ENCODE measurements at regions not wholly inside any gene's neighbourhood (a gene's known extent, or its start where the extent isn't known, plus 50 kb on each side); places are given as distances from the start of the nearest gene placed in this dataset.

DNA sequence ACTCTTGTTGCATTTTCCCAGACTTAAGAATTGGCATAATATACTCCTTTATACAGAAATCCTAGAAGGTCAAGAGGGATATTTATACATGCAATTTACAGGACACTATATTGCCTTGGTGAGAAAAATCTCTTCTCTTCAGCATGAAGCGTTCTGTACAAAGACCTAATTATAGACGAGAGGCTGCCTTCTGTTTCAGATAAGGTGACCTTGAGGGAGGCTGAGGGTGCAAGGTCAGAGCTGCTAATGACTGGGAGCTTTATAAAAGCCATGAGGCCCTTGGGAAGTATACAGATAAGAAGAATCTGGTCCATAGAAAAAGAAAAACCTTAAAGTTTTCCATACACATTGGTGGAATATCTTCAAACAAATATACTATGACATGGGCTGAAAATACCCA lies 156.3 kb upstream of the SOX9 start:
- TF ChIP-seq, protein P1, sequence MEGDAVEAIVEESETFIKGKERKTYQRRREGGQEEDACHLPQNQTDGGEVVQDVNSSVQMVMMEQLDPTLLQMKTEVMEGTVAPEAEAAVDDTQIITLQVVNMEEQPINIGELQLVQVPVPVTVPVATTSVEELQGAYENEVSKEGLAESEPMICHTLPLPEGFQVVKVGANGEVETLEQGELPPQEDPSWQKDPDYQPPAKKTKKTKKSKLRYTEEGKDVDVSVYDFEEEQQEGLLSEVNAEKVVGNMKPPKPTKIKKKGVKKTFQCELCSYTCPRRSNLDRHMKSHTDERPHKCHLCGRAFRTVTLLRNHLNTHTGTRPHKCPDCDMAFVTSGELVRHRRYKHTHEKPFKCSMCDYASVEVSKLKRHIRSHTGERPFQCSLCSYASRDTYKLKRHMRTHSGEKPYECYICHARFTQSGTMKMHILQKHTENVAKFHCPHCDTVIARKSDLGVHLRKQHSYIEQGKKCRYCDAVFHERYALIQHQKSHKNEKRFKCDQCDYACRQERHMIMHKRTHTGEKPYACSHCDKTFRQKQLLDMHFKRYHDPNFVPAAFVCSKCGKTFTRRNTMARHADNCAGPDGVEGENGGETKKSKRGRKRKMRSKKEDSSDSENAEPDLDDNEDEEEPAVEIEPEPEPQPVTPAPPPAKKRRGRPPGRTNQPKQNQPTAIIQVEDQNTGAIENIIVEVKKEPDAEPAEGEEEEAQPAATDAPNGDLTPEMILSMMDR (conservative IDR thresholded peaks at IDR 0.05; ENCODE audit: low read depth, low read length), result no peak
- TF ChIP-seq FOS (IDR thresholded peaks at IDR 0.05; ENCODE audit: low read depth, low read length), result no peak
- TF ChIP-seq MXI1 (IDR thresholded peaks at IDR 0.05; ENCODE audit: borderline replicate concordance, low read depth, low read length), result no peak
- TF ChIP-seq POLR2A (IDR thresholded peaks at IDR 0.05; ENCODE audit: low read depth, low read length), result no peak
- TF ChIP-seq, protein P2, sequence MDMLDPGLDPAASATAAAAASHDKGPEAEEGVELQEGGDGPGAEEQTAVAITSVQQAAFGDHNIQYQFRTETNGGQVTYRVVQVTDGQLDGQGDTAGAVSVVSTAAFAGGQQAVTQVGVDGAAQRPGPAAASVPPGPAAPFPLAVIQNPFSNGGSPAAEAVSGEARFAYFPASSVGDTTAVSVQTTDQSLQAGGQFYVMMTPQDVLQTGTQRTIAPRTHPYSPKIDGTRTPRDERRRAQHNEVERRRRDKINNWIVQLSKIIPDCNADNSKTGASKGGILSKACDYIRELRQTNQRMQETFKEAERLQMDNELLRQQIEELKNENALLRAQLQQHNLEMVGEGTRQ (IDR thresholded peaks at IDR 0.05; ENCODE audit: low read depth, low read length), result no peak
- no peak for TF ChIP-seq RAD21 (IDR thresholded peaks at IDR 0.05; ENCODE audit: low read length)
- no peak for TF ChIP-seq RCOR1 (IDR thresholded peaks at IDR 0.05; ENCODE audit: insufficient replicate concordance, low read length)
- TF ChIP-seq RFX5 (IDR thresholded peaks at IDR 0.05; ENCODE audit: low read depth, low read length), result no peak
- TF ChIP-seq, protein P3, sequence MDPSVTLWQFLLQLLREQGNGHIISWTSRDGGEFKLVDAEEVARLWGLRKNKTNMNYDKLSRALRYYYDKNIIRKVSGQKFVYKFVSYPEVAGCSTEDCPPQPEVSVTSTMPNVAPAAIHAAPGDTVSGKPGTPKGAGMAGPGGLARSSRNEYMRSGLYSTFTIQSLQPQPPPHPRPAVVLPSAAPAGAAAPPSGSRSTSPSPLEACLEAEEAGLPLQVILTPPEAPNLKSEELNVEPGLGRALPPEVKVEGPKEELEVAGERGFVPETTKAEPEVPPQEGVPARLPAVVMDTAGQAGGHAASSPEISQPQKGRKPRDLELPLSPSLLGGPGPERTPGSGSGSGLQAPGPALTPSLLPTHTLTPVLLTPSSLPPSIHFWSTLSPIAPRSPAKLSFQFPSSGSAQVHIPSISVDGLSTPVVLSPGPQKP (IDR thresholded peaks at IDR 0.05; ENCODE audit: borderline replicate concordance, low read depth, low read length), result no peak
- TF ChIP-seq SMC3 (IDR thresholded peaks at IDR 0.05; ENCODE audit: low read depth, low read length), result no peak
- TF ChIP-seq CEBPB (IDR thresholded peaks at IDR 0.05; ENCODE audit: low read depth, low read length), result no peak
- no peak for TF ChIP-seq BHLHE40 (IDR thresholded peaks at IDR 0.05; ENCODE audit: low read depth, low read length)
- no peak for TF ChIP-seq NFE2L2 (IDR thresholded peaks at IDR 0.05; ENCODE audit: low read depth, low read length)

Measured in IMR-90 (cell line).